ENCODE measurements at regions not wholly inside any gene's neighbourhood (a gene's known extent, or its start where the extent isn't known, plus 50 kb on each side); places are given as distances from the start of the nearest gene placed in this dataset.

- TF ChIP-seq CTCF (IDR thresholded peaks at IDR 0.05) (no peak), POLR2A (IDR thresholded peaks at IDR 0.05) (no peak)
Observed at GRCh38 chr3:141815667-141816066, 52.5 kb downstream of the GRK7 start.

Measured in testis (tissue), 2 donors.